ENCODE measurements at regions not wholly inside any gene's neighbourhood (a gene's known extent, or its start where the extent isn't known, plus 50 kb on each side); places are given as distances from the start of the nearest gene placed in this dataset.
A peak's percentile ranks its signal among the peaks of the same experiment; 100 is the strongest.

- Histone ChIP-seq H3K9me3 (no peaks in the 10 kb centered on the region), H3K36me3 (no peaks in the 10 kb centered on the region), H3K27ac (no peak overlapping the region), H3K27me3 (no peaks in the 10 kb centered on the region), H3K4me1 (no peaks in the 10 kb centered on the region), H3K4me3 (no peak overlapping the region)
- 67% methylated on average over 2 of the region's 2 CpGs for WGBS (ENCODE audit: insufficient coverage, low coverage, low lambda C conversion rate, missing lambda C conversion rate)
- no peak for ATAC-seq
- TF ChIP-seq POLR2A (IDR thresholded peaks at IDR 0.05), result no peak
- TF ChIP-seq CTCF (IDR thresholded peaks at IDR 0.05), result no peak
- DNase-seq, result no peak
- intact Hi-C loops (cut with DNase I), result no loop called here
Measured at GRCh38 chrX:121782544-121782943, 735.1 kb downstream of the GLUD2 start.

- H3K27ac ChIP-seq, result no peak overlapping the region
- intact Hi-C loops (cut with DNase I), result no loop called here
- no peak for DNase-seq
- TF ChIP-seq POLR2A (IDR thresholded peaks at IDR 0.05) (no peak), CTCF (IDR thresholded peaks at IDR 0.05) (no peak)
- no peak overlapping the region for H3K4me3 ChIP-seq
- no peak for ATAC-seq
- H3K9me3 ChIP-seq, result no peaks in the 10 kb centered on the region
- H3K36me3 ChIP-seq, result no peaks in the 10 kb centered on the region
- no peaks in the 10 kb centered on the region for H3K4me1 ChIP-seq
- H3K27me3 ChIP-seq, result no peaks in the 10 kb centered on the region
- 60% methylated on average over 1 of the region's 3 CpGs for WGBS (ENCODE audit: insufficient coverage, low coverage, low lambda C conversion rate, missing lambda C conversion rate)
Measured at GRCh38 chrX:121782976-121783375, 735.6 kb downstream of the GLUD2 start.

- H3K36me3 ChIP-seq, result no peaks in the 10 kb centered on the region
- no peak overlapping the region for H3K4me3 ChIP-seq
- no peaks in the 10 kb centered on the region for H3K27me3 ChIP-seq
- H3K4me1 ChIP-seq, result no peaks in the 10 kb centered on the region
- ATAC-seq (no peak), DNase-seq (peak in 1 of 3 donors; percentile 37)
- TF ChIP-seq POLR2A (IDR thresholded peaks at IDR 0.05) (no peak), CTCF (IDR thresholded peaks at IDR 0.05) (no peak)
- intact Hi-C loops (cut with DNase I), result no loop called here
- H3K27ac ChIP-seq, result no peak overlapping the region
- no CpG with 5 or more reads among the region's 7 CpGs for WGBS (ENCODE audit: insufficient coverage, low coverage, low lambda C conversion rate, missing lambda C conversion rate)
- H3K9me3 ChIP-seq, result no peaks in the 10 kb centered on the region
Measured at GRCh38 chrX:121802881-121803412, 755.5 kb downstream of the GLUD2 start.

GRCh38 chrX:121823406-121823805 is 776.0 kb downstream of the GLUD2 start:
- no peak overlapping the region for H3K4me3 ChIP-seq
- no peaks in the 10 kb centered on the region for H3K4me1 ChIP-seq
- DNase-seq, result no peak
- no peaks in the 10 kb centered on the region for H3K9me3 ChIP-seq
- H3K27ac ChIP-seq, result no peak overlapping the region
- no peaks in the 10 kb centered on the region for H3K36me3 ChIP-seq
- H3K27me3 ChIP-seq, result no peaks in the 10 kb centered on the region
- intact Hi-C loops (cut with DNase I), result no loop called here
- TF ChIP-seq POLR2A (IDR thresholded peaks at IDR 0.05) (no peak), CTCF (IDR thresholded peaks at IDR 0.05) (no peak)
- ATAC-seq, result no peak
- no CpG with 5 or more reads among the region's 2 CpGs for WGBS (ENCODE audit: insufficient coverage, low coverage, low lambda C conversion rate, missing lambda C conversion rate)

GRCh38 chrX:121831601-121832000 is 784.2 kb downstream of the GLUD2 start:
- TF ChIP-seq CTCF (IDR thresholded peaks at IDR 0.05) (no peak), POLR2A (IDR thresholded peaks at IDR 0.05) (no peak)
- no peaks in the 10 kb centered on the region for H3K9me3 ChIP-seq
- intact Hi-C loops (cut with DNase I), result no loop called here

More at GRCh38 chrX:121831601-121832000, 784.2 kb downstream of the GLUD2 start:
- Histone ChIP-seq H3K4me3 (no peak overlapping the region), H3K36me3 (no peaks in the 10 kb centered on the region), H3K4me1 (no peaks in the 10 kb centered on the region), H3K27me3 (no peaks in the 10 kb centered on the region), H3K27ac (no peak overlapping the region)
- WGBS (ENCODE audit: insufficient coverage, low coverage, low lambda C conversion rate, missing lambda C conversion rate), result 10% methylated on average over 2 of the region's 2 CpGs
- DNase-seq, result no peak
- ATAC-seq, result no peak
